Adrenal gland (tissue), 5 donors: ENCODE measurements at regions not wholly inside any gene's neighbourhood (a gene's known extent, or its start where the extent isn't known, plus 50 kb on each side); places are given as distances from the start of the nearest gene placed in this dataset.

Source experiments
- POLR2A ChIP-seq, 2 donors: fragments of 450-650 bp; IDR thresholded peaks; one replicate each; pipeline ENCODE4 v1.6.1; 2017; ENCODE audit warnings: antibody characterized with exemption in 2 of 2, mild to moderate bottlenecking in 2 of 2, moderate library complexity in 1 of 2
- TF ChIP-seq, protein P1 (sequence below), 6 experiments: fragments of 450-650 bp in 4 of 6; fragments of 200-600 bp in 2 of 6; sonication (generic) in 1 of 6; IDR thresholded peaks; 1 replicate in 5 of 6; 2 replicates in 1 of 6; pipeline versions ENCODE4 v1.5.1 to v1.8.0; 2016 to 2021; ENCODE audit warnings: antibody characterized with exemption in 6 of 6, mild to moderate bottlenecking in 2 of 6, moderate library complexity in 1 of 6
- donor health status: DM: no; HTN: no; CAD: no.

DNA sequence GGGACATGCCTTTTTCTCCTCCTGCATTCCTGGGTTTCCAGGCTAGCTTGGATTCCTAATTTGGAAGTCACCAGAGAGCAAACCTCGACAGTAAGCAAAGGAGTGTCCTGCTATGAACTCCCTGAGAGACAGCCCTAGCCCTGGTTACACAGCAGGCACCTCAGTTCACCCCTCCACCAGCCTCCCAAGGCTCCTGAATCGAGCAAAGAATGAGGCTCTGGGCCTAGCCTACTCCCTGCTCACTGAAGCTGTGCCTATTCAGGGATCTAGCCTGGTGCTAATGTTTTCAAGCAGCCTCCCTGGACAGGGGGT lies 66.7 kb upstream of the RMDN2 start:
- TF ChIP-seq, protein P1, sequence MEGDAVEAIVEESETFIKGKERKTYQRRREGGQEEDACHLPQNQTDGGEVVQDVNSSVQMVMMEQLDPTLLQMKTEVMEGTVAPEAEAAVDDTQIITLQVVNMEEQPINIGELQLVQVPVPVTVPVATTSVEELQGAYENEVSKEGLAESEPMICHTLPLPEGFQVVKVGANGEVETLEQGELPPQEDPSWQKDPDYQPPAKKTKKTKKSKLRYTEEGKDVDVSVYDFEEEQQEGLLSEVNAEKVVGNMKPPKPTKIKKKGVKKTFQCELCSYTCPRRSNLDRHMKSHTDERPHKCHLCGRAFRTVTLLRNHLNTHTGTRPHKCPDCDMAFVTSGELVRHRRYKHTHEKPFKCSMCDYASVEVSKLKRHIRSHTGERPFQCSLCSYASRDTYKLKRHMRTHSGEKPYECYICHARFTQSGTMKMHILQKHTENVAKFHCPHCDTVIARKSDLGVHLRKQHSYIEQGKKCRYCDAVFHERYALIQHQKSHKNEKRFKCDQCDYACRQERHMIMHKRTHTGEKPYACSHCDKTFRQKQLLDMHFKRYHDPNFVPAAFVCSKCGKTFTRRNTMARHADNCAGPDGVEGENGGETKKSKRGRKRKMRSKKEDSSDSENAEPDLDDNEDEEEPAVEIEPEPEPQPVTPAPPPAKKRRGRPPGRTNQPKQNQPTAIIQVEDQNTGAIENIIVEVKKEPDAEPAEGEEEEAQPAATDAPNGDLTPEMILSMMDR (IDR thresholded peaks at IDR 0.05): no peak
- TF ChIP-seq POLR2A (IDR thresholded peaks at IDR 0.05): no peak
